A673 (cell line): ENCODE measurements at regions not wholly inside any gene's neighbourhood (a gene's known extent, or its start where the extent isn't known, plus 50 kb on each side); places are given as distances from the start of the nearest gene placed in this dataset.

Source experiments
- CTCF ChIP-seq: fragments of 300-800, 200-600 bp; sonication (generic); conservative IDR thresholded peaks from 2 replicates; pipeline ENCODE4 v1.5.1; 2017; ENCODE audit warnings: low read depth, mild to moderate bottlenecking, antibody characterized with exemption, low read length, moderate library complexity, mixed read lengths
- EZH2 ChIP-seq: fragments of 200-600 bp; sonication (generic); IDR thresholded peaks from 2 replicates; pipeline ENCODE4 v1.6.1; 2017; ENCODE audit warnings: borderline replicate concordance, low read depth, mild to moderate bottlenecking, mixed read lengths, antibody characterized with exemption, low read length; ENCODE audit not compliant: poor library complexity, severe bottlenecking

GRCh38 chr4:54945838-54946237, 179.6 kb downstream of the KDR start:
- no peak for TF ChIP-seq CTCF
- no peak for TF ChIP-seq EZH2
